CD14-positive monocyte (primary cell): ENCODE measurements at regions not wholly inside any gene's neighbourhood (a gene's known extent, or its start where the extent isn't known, plus 50 kb on each side); places are given as distances from the start of the nearest gene placed in this dataset.

Experiments
- DNase-seq, 3 donors: peaks; one replicate each; pipeline ENCODE4 v3.0.0-alpha.2; 2011 to 2022
- H2AFZ ChIP-seq: 2 replicates; pipeline ENCODE4 v1.6.0; 2012; ENCODE audit warnings: mild to moderate bottlenecking, low read depth, low read length, inconsistent platforms; ENCODE audit not compliant: insufficient read depth, poor library complexity, severe bottlenecking
- H3K27ac ChIP-seq, 2 donors: 1 replicate in 1 of 2; 2 replicates in 1 of 2; pipeline ENCODE4 v1.5.1; 2012 to 2013; ENCODE audit warnings: low read length in 2 of 2, control low read depth in 1 of 2, inconsistent platforms in 1 of 2, low read depth in 1 of 2, mild to moderate bottlenecking in 1 of 2
- H3K27me3 ChIP-seq, 2 donors: one replicate each; pipeline versions ENCODE4 v1.6.0 to v1.6.1; 2011 to 2013; ENCODE audit warnings: low read length in 2 of 2; ENCODE audit not compliant: control insufficient read depth in 2 of 2, insufficient read depth in 2 of 2
- H3K36me3 ChIP-seq, 2 donors: replicated peaks in 1 of 2; 1 replicate in 1 of 2; 2 replicates in 1 of 2; pipeline versions ENCODE4 v1.5.1 to v1.6.1; 2012 to 2013; ENCODE audit warnings: low read length in 2 of 2, control low read depth in 1 of 2, inconsistent platforms in 1 of 2, mild to moderate bottlenecking in 1 of 2; ENCODE audit not compliant: insufficient read depth in 2 of 2, control insufficient read depth in 1 of 2
- H3K4me1 ChIP-seq, 2 donors: 1 replicate in 1 of 2; 2 replicates in 1 of 2; pipeline versions ENCODE4 v1.5.1 to v1.6.1; 2012 to 2013; ENCODE audit warnings: low read length in 2 of 2, control low read depth in 1 of 2, inconsistent platforms in 1 of 2, mild to moderate bottlenecking in 1 of 2, moderate library complexity in 1 of 2; ENCODE audit not compliant: insufficient read depth in 2 of 2, control insufficient read depth in 1 of 2
- H3K4me2 ChIP-seq: replicated peaks from 2 replicates; pipeline ENCODE3; 2012; ENCODE audit warnings: low read length, moderate library complexity, mild to moderate bottlenecking; ENCODE audit not compliant: poor library complexity, severe bottlenecking; ENCODE audit errors: extremely low read depth
- H3K4me3 ChIP-seq, 3 experiments: fragments of 200-600 bp in 1 of 3; sonication (generic) in 1 of 3; replicated peaks in 1 of 3; 1 replicate in 2 of 3; 2 replicates in 1 of 3; pipeline ENCODE4 v1.5.1; 2011 to 2013; ENCODE audit warnings: low read length in 3 of 3, mild to moderate bottlenecking in 3 of 3, control low read depth in 2 of 3, low read depth in 2 of 3, inconsistent platforms in 1 of 3, moderate library complexity in 1 of 3
- H3K79me2 ChIP-seq: 2 replicates; pipeline ENCODE4 v1.6.0; 2012; ENCODE audit warnings: mild to moderate bottlenecking, control low read depth, inconsistent platforms, low read length, moderate library complexity; ENCODE audit not compliant: insufficient read depth
- H3K9ac ChIP-seq: 2 replicates; pipeline ENCODE4 v1.6.0; 2017; ENCODE audit warnings: low read length, mild to moderate bottlenecking; ENCODE audit not compliant: insufficient read depth, poor library complexity, severe bottlenecking
- H3K9me3 ChIP-seq, 2 donors: replicated peaks in 1 of 2; 1 replicate in 1 of 2; 2 replicates in 1 of 2; pipeline versions ENCODE4 v1.5.1 to v1.6.1; 2012 to 2013; ENCODE audit warnings: low read length in 2 of 2, control low read depth in 1 of 2; ENCODE audit not compliant: control insufficient read depth in 1 of 2, insufficient read depth in 1 of 2
- H4K20me1 ChIP-seq: 2 replicates; pipeline ENCODE4 v1.6.0; 2012; ENCODE audit warnings: mild to moderate bottlenecking, low read length, control low read depth, moderate library complexity; ENCODE audit not compliant: insufficient read depth
- H3K27ac Mint-ChIP-seq, 7 donors: one replicate each; pipeline ENCODE4 v1.8.0; 2020; ENCODE audit warnings: mild to moderate bottlenecking in 7 of 7, mixed read lengths in 7 of 7, moderate library complexity in 6 of 7, inconsistent platforms in 2 of 7
- H3K27me3 Mint-ChIP-seq, 3 donors: one replicate each; pipeline ENCODE4 v1.8.0; 2021 to 2022; ENCODE audit warnings: low read depth in 3 of 3, mild to moderate bottlenecking in 3 of 3, mixed read lengths in 3 of 3, moderate library complexity in 3 of 3, inconsistent platforms in 1 of 3
- H3K36me3 Mint-ChIP-seq, 2 donors: one replicate each; pipeline ENCODE4 v1.8.0; 2020; ENCODE audit warnings: mixed read lengths in 2 of 2, inconsistent platforms in 1 of 2, mild to moderate bottlenecking in 1 of 2
- H3K4me1 Mint-ChIP-seq: one replicate; pipeline ENCODE4 v1.8.0; 2020; ENCODE audit warnings: mild to moderate bottlenecking, mixed read lengths
- H3K4me3 Mint-ChIP-seq, 2 donors: one replicate each; pipeline ENCODE4 v1.8.0; 2020; ENCODE audit warnings: mild to moderate bottlenecking in 2 of 2, mixed read lengths in 2 of 2, moderate library complexity in 1 of 2
- H3K9me3 Mint-ChIP-seq, 7 donors: one replicate each; pipeline ENCODE4 v1.8.0; 2020 to 2022; ENCODE audit warnings: mixed read lengths in 7 of 7, mild to moderate bottlenecking in 6 of 7, moderate library complexity in 6 of 7, inconsistent platforms in 2 of 7
- CTCF ChIP-seq: fragments of 200-600 bp; IDR thresholded peaks from one replicate; pipeline ENCODE4 v1.8.0; 2022; ENCODE audit warnings: antibody characterized with exemption, mild to moderate bottlenecking
- WGBS: methylation state at CpG from one replicate; pipeline ENCODE4 v1.1.5; 2013; ENCODE audit warnings: missing lambda C conversion rate; ENCODE audit not compliant: insufficient coverage; 5-methylcytosine and 5-hydroxymethylcytosine counted together
- intact Hi-C, 2 donors: fragments of 100-400 bp; cut with micrococcal nuclease; formaldehyde crosslinking; loops; one replicate each; pipeline versions ENCODE4 v1.15.0 to v1.15.1; 2023

- H3K9me3 ChIP-seq: no peaks in the 10 kb centered on the region
- Mint-ChIP-seq H3K27ac (no peak overlapping the region), H3K27me3 (no peaks in the 10 kb centered on the region), H3K36me3 (no peaks in the 10 kb centered on the region), H3K4me3 (no peak overlapping the region), H3K4me1 (no peaks in the 10 kb centered on the region), H3K9me3 (peaks cover 0 to 2% (median 0%) of the 10 kb centered on the region in 7 donors)
- no peak for TF ChIP-seq CTCF
- no peaks in the 10 kb centered on the region for H3K27me3 ChIP-seq
- no peak overlapping the region for H2AFZ ChIP-seq
- WGBS: no CpG with 5 or more reads among the region's 1 CpG
- no peak overlapping the region for H3K4me2 ChIP-seq
- no peak overlapping the region for H3K9ac ChIP-seq
- H3K79me2 ChIP-seq: no peaks in the 10 kb centered on the region
- no peak overlapping the region for H3K27ac ChIP-seq
- no peaks in the 10 kb centered on the region for H4K20me1 ChIP-seq
- H3K4me1 ChIP-seq: no peaks in the 10 kb centered on the region
- intact Hi-C loops: no loop called here
- DNase-seq: no peak
- no peaks in the 10 kb centered on the region for H3K36me3 ChIP-seq
- H3K4me3 ChIP-seq: no peak overlapping the region
These were observed 91.1 kb downstream of the GPR37 start for GRCh38 chr7:124674451-124674850.

DNA sequence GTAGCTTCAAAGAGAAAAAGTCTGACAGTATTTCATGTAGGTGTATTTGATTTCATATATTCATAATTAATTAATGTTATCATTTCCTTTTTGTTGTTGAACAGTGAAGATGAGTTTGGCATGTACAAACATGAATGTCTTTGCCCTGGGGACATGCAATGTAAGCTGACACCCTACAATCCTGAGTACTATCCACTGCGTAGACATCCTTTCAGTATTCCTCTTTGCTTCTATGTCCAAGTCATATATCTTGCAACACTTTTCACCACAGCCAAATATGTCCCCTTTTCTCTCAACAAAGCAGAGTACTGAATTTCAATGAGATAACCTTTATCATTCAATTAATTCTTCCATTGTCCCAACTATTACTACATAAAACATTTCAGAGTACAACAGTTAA lies 93.6 kb downstream of the GPR37 start:
- Histone ChIP-seq H3K36me3 (no peaks in the 10 kb centered on the region), H3K4me3 (no peak overlapping the region), H4K20me1 (no peaks in the 10 kb centered on the region), H3K4me1 (no peaks in the 10 kb centered on the region), H3K27ac (no peak overlapping the region), H3K27me3 (no peaks in the 10 kb centered on the region), H3K9me3 (no peaks in the 10 kb centered on the region), H3K79me2 (no peaks in the 10 kb centered on the region), H2AFZ (no peak overlapping the region), H3K9ac (no peak overlapping the region), H3K4me2 (no peak overlapping the region)
- no peak overlapping the region for H3K27ac Mint-ChIP-seq
- intact Hi-C loops: no loop called here
- H3K9me3 Mint-ChIP-seq: peaks cover 0 to 2% (median 0%) of the 10 kb centered on the region in 7 donors
- no peaks in the 10 kb centered on the region for H3K36me3 Mint-ChIP-seq
- H3K27me3 Mint-ChIP-seq: no peaks in the 10 kb centered on the region
- 71% methylated on average over 1 of the region's 1 CpG for WGBS
- no peak for TF ChIP-seq CTCF
- DNase-seq: no peak
- H3K4me3 Mint-ChIP-seq: no peak overlapping the region
- H3K4me1 Mint-ChIP-seq: no peaks in the 10 kb centered on the region
